ENCODE measurements at regions not wholly inside any gene's neighbourhood (a gene's known extent, or its start where the extent isn't known, plus 50 kb on each side); places are given as distances from the start of the nearest gene placed in this dataset.

DNA sequence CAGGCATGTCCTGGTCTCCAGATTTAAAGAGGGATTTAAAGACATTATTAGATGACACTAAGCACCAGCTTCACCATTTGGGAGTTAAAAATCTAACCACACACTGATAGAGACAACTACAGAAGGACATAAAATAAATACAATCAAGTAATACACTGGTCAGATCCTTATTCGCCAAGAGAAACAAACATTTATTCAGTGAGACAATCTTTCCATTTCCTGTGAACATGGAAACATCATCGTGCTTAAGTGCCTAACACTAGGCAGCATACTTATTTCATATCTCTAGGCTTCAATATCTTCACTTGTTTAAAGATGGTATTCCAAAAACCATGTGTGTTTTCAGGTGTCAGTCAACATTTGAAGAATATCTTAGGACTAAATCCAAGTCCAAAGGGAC lies 103.6 kb downstream of the AREG start:
- TF ChIP-seq, protein P1, sequence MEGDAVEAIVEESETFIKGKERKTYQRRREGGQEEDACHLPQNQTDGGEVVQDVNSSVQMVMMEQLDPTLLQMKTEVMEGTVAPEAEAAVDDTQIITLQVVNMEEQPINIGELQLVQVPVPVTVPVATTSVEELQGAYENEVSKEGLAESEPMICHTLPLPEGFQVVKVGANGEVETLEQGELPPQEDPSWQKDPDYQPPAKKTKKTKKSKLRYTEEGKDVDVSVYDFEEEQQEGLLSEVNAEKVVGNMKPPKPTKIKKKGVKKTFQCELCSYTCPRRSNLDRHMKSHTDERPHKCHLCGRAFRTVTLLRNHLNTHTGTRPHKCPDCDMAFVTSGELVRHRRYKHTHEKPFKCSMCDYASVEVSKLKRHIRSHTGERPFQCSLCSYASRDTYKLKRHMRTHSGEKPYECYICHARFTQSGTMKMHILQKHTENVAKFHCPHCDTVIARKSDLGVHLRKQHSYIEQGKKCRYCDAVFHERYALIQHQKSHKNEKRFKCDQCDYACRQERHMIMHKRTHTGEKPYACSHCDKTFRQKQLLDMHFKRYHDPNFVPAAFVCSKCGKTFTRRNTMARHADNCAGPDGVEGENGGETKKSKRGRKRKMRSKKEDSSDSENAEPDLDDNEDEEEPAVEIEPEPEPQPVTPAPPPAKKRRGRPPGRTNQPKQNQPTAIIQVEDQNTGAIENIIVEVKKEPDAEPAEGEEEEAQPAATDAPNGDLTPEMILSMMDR (IDR thresholded peaks at IDR 0.05): no peak
- TF ChIP-seq POLR2A (IDR thresholded peaks at IDR 0.05): no peak
